ENCODE measurements at regions not wholly inside any gene's neighbourhood (a gene's known extent, or its start where the extent isn't known, plus 50 kb on each side); places are given as distances from the start of the nearest gene placed in this dataset.

GRCh38 chr2:120611961-120612360 lies 123.7 kb upstream of the GLI2 start:
- H3K36me3 Mint-ChIP-seq (ENCODE audit: low read depth) = no peaks in the 10 kb centered on the region
- intact Hi-C loops (cut with micrococcal nuclease) = no loop called here
- H3K27ac Mint-ChIP-seq = no peak overlapping the region
- H3K27me3 Mint-ChIP-seq (ENCODE audit: low read depth) = no peaks in the 10 kb centered on the region
- no peak for DNase-seq (ENCODE audit: low spot score)
- no peaks in the 10 kb centered on the region for H3K9me3 Mint-ChIP-seq
- no peak overlapping the region for H3K4me3 Mint-ChIP-seq (ENCODE audit: low read depth)
- no peaks in the 10 kb centered on the region for H3K4me1 Mint-ChIP-seq (ENCODE audit: low read depth)

DNA sequence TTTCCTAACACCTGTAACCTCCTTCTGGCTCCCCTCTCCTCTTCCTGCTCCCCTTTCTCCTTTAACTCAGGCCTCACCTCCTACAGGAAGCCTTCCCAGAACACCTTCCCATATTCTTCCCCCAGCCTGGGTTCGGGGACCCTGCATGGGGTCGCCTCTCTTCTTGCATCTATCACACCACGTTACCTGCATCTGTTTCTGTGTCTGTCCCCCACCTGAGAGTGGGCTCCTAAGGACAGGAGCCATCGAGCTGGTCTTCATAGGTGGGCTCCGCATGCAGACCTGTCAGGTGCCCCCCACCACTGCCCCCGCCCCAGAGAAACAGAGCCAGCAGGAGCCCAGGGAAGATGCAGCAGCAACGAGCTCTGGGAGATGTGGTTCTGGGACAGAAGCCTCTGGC lies 123.2 kb upstream of the GLI2 start:
- Mint-ChIP-seq H3K27me3 (ENCODE audit: low read depth) (no peaks in the 10 kb centered on the region), H3K4me3 (ENCODE audit: low read depth) (no peak overlapping the region), H3K4me1 (ENCODE audit: low read depth) (no peaks in the 10 kb centered on the region), H3K36me3 (ENCODE audit: low read depth) (no peaks in the 10 kb centered on the region), H3K9me3 (no peaks in the 10 kb centered on the region), H3K27ac (no peak overlapping the region)
- DNase-seq (ENCODE audit: low spot score) = no peak
- intact Hi-C loops (cut with micrococcal nuclease) = no loop called here

- H3K27ac Mint-ChIP-seq = no peak overlapping the region
- intact Hi-C loops (cut with micrococcal nuclease) = no loop called here
- no peak for DNase-seq (ENCODE audit: low spot score)
- H3K36me3 Mint-ChIP-seq (ENCODE audit: low read depth) = no peaks in the 10 kb centered on the region
- no peaks in the 10 kb centered on the region for H3K27me3 Mint-ChIP-seq (ENCODE audit: low read depth)
- no peak overlapping the region for H3K4me3 Mint-ChIP-seq (ENCODE audit: low read depth)
- H3K4me1 Mint-ChIP-seq (ENCODE audit: low read depth) = no peaks in the 10 kb centered on the region
- no peaks in the 10 kb centered on the region for H3K9me3 Mint-ChIP-seq
Observed at GRCh38 chr2:120612931-120613330, 122.7 kb upstream of the GLI2 start.

GRCh38 chr2:120613742-120614571 lies 121.7 kb upstream of the GLI2 start:
- Mint-ChIP-seq H3K27ac (no peak overlapping the region), H3K9me3 (no peaks in the 10 kb centered on the region), H3K4me3 (ENCODE audit: low read depth) (no peak overlapping the region), H3K27me3 (ENCODE audit: low read depth) (no peaks in the 10 kb centered on the region), H3K36me3 (ENCODE audit: low read depth) (no peaks in the 10 kb centered on the region), H3K4me1 (ENCODE audit: low read depth) (no peaks in the 10 kb centered on the region)
- intact Hi-C loops (cut with micrococcal nuclease) = no loop called here
- no peak for DNase-seq (ENCODE audit: low spot score)

DNA sequence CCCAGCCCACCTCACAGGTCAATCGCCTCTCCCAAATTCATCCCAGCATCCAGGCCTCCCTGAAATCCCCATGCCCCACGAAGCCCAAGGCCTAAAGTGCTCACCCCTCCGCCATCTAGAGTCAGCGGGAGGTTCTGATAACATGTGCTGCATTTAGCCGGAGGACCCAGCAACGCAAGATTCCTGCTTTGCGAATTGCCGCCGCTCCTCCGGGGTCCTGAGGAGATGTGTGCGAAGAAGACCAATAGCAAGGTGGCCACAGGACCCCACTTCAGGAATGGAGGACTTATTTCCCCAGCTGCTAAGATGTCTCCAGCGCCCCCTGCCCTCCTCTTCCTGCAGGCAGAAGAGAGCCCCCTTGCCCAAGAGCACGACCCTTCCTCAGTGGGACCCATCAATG lies 120.8 kb upstream of the GLI2 start:
- DNase-seq (ENCODE audit: low spot score) = no peak
- Mint-ChIP-seq H3K27me3 (ENCODE audit: low read depth) (no peaks in the 10 kb centered on the region), H3K4me3 (ENCODE audit: low read depth) (no peak overlapping the region), H3K9me3 (no peaks in the 10 kb centered on the region), H3K36me3 (ENCODE audit: low read depth) (no peaks in the 10 kb centered on the region), H3K27ac (no peak overlapping the region), H3K4me1 (ENCODE audit: low read depth) (no peaks in the 10 kb centered on the region)
- intact Hi-C loops (cut with micrococcal nuclease) = no loop called here

- H3K27ac Mint-ChIP-seq = no peak overlapping the region
- no peaks in the 10 kb centered on the region for H3K36me3 Mint-ChIP-seq (ENCODE audit: low read depth)
- H3K9me3 Mint-ChIP-seq = no peaks in the 10 kb centered on the region
- intact Hi-C loops (cut with micrococcal nuclease) = no loop called here
- no peak for DNase-seq (ENCODE audit: low spot score)
- no peaks in the 10 kb centered on the region for H3K27me3 Mint-ChIP-seq (ENCODE audit: low read depth)
- no peak overlapping the region for H3K4me3 Mint-ChIP-seq (ENCODE audit: low read depth)
- H3K4me1 Mint-ChIP-seq (ENCODE audit: low read depth) = no peaks in the 10 kb centered on the region
Observed at GRCh38 chr2:120616261-120616660, 119.4 kb upstream of the GLI2 start.

DNA sequence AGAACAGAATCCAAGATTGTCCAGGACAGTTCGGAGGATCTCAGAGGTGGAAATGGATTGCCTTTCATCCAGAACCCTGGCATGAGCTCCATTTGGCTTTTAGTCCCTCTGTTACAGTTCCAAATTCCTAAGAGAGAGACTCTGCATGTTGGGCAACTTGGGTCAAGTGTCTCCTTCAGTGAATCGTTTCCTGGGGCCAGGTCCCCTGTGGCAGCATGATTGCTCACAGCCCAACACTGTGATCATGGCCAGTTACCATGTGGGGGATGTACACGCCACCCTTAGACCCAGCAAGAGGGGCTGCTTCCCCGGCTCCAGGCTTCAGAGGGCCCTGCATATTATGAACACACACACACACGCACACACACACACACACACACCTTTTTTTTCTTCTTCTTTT lies 118.6 kb upstream of the GLI2 start:
- H3K27me3 Mint-ChIP-seq (ENCODE audit: low read depth) = no peaks in the 10 kb centered on the region
- DNase-seq (ENCODE audit: low spot score) = no peak
- H3K27ac Mint-ChIP-seq = no peak overlapping the region
- H3K4me1 Mint-ChIP-seq (ENCODE audit: low read depth) = no peaks in the 10 kb centered on the region
- H3K9me3 Mint-ChIP-seq = no peaks in the 10 kb centered on the region
- no peaks in the 10 kb centered on the region for H3K36me3 Mint-ChIP-seq (ENCODE audit: low read depth)
- no peak overlapping the region for H3K4me3 Mint-ChIP-seq (ENCODE audit: low read depth)
- intact Hi-C loops (cut with micrococcal nuclease) = no loop called here

GRCh38 chr2:120618830-120619229 lies 116.8 kb upstream of the GLI2 start:
- no peaks in the 10 kb centered on the region for H3K4me1 Mint-ChIP-seq (ENCODE audit: low read depth)
- no peak overlapping the region for H3K27ac Mint-ChIP-seq
- DNase-seq (ENCODE audit: low spot score) = no peak
- H3K4me3 Mint-ChIP-seq (ENCODE audit: low read depth) = no peak overlapping the region
- H3K27me3 Mint-ChIP-seq (ENCODE audit: low read depth) = no peaks in the 10 kb centered on the region
- intact Hi-C loops (cut with micrococcal nuclease) = no loop called here
- H3K36me3 Mint-ChIP-seq (ENCODE audit: low read depth) = no peaks in the 10 kb centered on the region
- no peaks in the 10 kb centered on the region for H3K9me3 Mint-ChIP-seq

DNA sequence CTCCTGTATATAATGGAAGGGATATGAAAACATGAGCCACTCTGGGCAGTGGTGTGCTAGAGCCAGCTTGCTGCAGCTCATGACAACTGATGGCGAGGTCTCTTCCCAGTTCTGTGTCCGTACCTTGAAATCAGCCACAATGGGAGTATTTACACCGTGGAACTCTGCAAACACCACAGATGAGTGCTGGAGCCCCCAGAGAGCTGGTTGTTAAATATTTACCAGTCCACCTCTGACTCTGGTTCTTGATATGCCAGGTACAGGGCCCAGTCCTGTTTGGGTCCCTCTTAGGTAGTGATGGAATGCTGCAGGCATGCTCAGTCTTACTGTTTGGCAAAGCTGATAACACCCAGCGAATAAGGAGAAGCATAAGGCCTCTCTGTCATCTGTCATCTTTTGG lies 116.1 kb upstream of the GLI2 start:
- H3K36me3 Mint-ChIP-seq (ENCODE audit: low read depth) = no peaks in the 10 kb centered on the region
- no peak overlapping the region for H3K27ac Mint-ChIP-seq
- no peaks in the 10 kb centered on the region for H3K9me3 Mint-ChIP-seq
- no peak for DNase-seq (ENCODE audit: low spot score)
- intact Hi-C loops (cut with micrococcal nuclease) = no loop called here
- H3K4me3 Mint-ChIP-seq (ENCODE audit: low read depth) = no peak overlapping the region
- H3K27me3 Mint-ChIP-seq (ENCODE audit: low read depth) = no peaks in the 10 kb centered on the region
- H3K4me1 Mint-ChIP-seq (ENCODE audit: low read depth) = no peaks in the 10 kb centered on the region

DNA sequence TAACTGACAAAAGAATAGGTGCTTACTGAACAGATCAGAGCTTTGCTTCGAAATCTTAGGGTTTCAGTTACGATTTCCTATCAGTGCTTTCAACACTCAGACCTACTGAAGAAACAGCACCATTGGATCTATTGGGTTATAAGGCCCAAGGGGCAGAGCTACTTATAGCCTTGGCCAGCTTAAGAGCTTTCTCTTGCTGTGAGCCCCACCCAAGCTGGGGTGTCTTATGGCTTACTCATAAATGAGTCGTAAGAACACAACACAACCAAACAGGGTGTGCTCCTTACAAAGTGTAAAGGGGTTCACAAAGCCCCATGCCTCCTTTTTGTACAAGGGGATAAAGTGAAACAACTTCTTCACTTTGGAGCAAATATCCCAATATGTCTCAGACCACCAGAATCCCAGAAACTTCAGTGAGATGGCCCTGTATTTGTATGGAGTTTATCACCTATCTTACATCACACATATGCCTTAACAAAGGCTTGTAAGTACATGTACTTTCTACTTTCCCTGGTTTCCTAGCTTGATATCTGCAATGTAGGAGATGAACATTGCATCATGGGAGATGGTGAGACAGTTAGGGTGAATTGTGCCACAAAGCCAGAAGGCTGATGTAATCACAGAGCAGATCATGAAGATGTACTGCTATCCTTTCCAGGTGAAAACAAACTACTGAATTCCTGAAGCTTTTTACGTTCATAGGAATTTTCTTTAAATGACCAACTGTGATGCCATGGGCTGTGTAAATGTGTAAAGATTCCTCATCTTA lies 115.5 kb upstream of the GLI2 start:
- no peaks in the 10 kb centered on the region for H3K4me1 Mint-ChIP-seq (ENCODE audit: low read depth)
- no peak overlapping the region for H3K27ac Mint-ChIP-seq
- H3K4me3 Mint-ChIP-seq (ENCODE audit: low read depth) = no peak overlapping the region
- intact Hi-C loops (cut with micrococcal nuclease) = no loop called here
- H3K27me3 Mint-ChIP-seq (ENCODE audit: low read depth) = no peaks in the 10 kb centered on the region
- no peak for DNase-seq (ENCODE audit: low spot score)
- H3K9me3 Mint-ChIP-seq = no peaks in the 10 kb centered on the region
- no peaks in the 10 kb centered on the region for H3K36me3 Mint-ChIP-seq (ENCODE audit: low read depth)

- no peak for DNase-seq (ENCODE audit: low spot score)
- Mint-ChIP-seq H3K27ac (no peak overlapping the region), H3K36me3 (ENCODE audit: low read depth) (no peaks in the 10 kb centered on the region), H3K27me3 (ENCODE audit: low read depth) (no peaks in the 10 kb centered on the region), H3K4me1 (ENCODE audit: low read depth) (no peaks in the 10 kb centered on the region), H3K9me3 (no peaks in the 10 kb centered on the region), H3K4me3 (ENCODE audit: low read depth) (no peak overlapping the region)
- intact Hi-C loops (cut with micrococcal nuclease) = no loop called here
Observed at GRCh38 chr2:120622159-120622869, 113.4 kb upstream of the GLI2 start.

GRCh38 chr2:120622886-120623753 lies 112.5 kb upstream of the GLI2 start:
- H3K4me3 Mint-ChIP-seq (ENCODE audit: low read depth) = no peak overlapping the region
- H3K36me3 Mint-ChIP-seq (ENCODE audit: low read depth) = no peaks in the 10 kb centered on the region
- intact Hi-C loops (cut with micrococcal nuclease) = no loop called here
- H3K27ac Mint-ChIP-seq = no peak overlapping the region
- no peaks in the 10 kb centered on the region for H3K9me3 Mint-ChIP-seq
- no peak for DNase-seq (ENCODE audit: low spot score)
- H3K4me1 Mint-ChIP-seq (ENCODE audit: low read depth) = no peaks in the 10 kb centered on the region
- H3K27me3 Mint-ChIP-seq (ENCODE audit: low read depth) = no peaks in the 10 kb centered on the region

All from activated T-helper 2 cell treated with anti-CD3 and anti-CD28 coated beads, Interferon-gamma antibody, Interleukin-2, Interleukin-4, amounts not matched to agents 10 μg/mL and 5 μg/mL and 100 μg/mL, durations not matched to agents 14 hours and 24 hours and 36 hours (primary cell).